ENCODE measurements at regions not wholly inside any gene's neighbourhood (a gene's known extent, or its start where the extent isn't known, plus 50 kb on each side); places are given as distances from the start of the nearest gene placed in this dataset.
"Not testable (repeated sequence)": the region's sequence is repeated elsewhere in the genome, so short reads cannot be mapped to it uniquely, and the experiment has no call there.

- no peak overlapping the region for H3K27ac ChIP-seq
- TF ChIP-seq, protein P1, sequence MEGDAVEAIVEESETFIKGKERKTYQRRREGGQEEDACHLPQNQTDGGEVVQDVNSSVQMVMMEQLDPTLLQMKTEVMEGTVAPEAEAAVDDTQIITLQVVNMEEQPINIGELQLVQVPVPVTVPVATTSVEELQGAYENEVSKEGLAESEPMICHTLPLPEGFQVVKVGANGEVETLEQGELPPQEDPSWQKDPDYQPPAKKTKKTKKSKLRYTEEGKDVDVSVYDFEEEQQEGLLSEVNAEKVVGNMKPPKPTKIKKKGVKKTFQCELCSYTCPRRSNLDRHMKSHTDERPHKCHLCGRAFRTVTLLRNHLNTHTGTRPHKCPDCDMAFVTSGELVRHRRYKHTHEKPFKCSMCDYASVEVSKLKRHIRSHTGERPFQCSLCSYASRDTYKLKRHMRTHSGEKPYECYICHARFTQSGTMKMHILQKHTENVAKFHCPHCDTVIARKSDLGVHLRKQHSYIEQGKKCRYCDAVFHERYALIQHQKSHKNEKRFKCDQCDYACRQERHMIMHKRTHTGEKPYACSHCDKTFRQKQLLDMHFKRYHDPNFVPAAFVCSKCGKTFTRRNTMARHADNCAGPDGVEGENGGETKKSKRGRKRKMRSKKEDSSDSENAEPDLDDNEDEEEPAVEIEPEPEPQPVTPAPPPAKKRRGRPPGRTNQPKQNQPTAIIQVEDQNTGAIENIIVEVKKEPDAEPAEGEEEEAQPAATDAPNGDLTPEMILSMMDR (IDR thresholded peaks at IDR 0.05): no peak
- no peak for TF ChIP-seq ZFX (IDR thresholded peaks at IDR 0.05; ENCODE audit: borderline replicate concordance)
Observed at GRCh38 chr10:23914641-23915040, 294.3 kb upstream of the KIAA1217 start.

DNA sequence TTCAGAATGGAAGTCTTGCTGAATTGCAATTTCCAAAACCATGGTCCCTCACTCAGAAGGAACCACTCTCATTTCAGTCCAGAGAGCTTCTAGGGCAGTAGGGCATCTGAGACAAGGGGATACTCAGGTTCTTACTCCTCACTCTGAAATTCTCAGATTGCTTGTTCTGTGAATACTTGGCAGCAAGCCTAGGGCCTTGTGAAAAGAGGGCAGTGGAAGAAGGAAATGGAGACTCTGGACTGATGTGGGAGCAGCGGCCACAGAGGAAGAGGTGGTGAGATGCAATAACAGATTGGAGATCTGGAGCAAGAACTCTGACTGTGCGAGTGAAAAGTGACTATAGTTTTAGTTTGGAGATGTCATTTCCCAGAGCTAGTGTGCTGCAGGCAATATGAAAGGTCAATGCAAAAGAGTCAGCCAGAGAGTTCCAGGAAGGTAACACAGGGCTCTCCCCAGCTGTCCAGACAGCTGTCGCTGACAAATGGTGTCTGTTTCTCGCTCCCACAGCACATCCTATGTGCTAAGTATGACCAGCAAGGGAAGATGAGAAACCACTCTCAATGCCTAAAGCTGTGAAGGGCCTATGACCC is 291.6 kb upstream of the KIAA1217 start:
- no peak for TF ChIP-seq ZFX (IDR thresholded peaks at IDR 0.05; ENCODE audit: borderline replicate concordance)
- TF ChIP-seq, protein P1 (IDR thresholded peaks at IDR 0.05): no peak
- H3K27ac ChIP-seq: no peak overlapping the region

DNA sequence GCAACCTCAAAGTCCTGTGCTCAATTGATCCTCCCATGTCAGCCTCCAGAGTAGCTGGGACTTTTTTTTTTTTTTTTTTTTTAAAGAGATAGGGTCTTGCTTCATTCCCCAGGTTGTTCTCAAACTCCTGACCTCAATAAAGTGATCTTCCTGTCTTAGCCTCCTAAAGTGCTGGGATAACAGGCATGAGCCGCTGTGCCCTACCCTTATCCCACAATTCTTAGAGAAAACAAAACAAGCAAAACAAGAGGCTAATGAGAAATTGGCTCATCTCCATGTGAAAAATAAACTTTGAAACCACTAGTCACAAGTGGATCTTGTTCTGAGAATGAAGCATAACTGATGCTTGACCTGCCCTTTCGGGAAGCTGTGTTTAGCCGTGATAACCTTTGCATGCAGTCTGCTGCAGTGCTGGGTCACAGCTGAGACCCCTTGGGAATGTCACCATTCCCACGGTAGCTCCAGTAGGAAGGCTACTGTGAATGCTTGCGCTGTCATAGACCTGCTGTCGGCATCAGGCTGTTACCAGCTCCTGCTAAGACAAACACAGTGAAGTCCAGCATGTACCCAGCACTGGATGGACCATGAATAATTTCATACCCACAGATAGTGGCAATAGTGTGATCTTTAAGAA is 290.7 kb upstream of the KIAA1217 start:
- TF ChIP-seq ZFX (IDR thresholded peaks at IDR 0.05; ENCODE audit: borderline replicate concordance): no peak
- TF ChIP-seq, protein P1 (IDR thresholded peaks at IDR 0.05): no peak
- H3K27ac ChIP-seq: no peak overlapping the region

GRCh38 chr10:23918839-23919238 is 290.1 kb upstream of the KIAA1217 start:
- no peak overlapping the region for H3K27ac ChIP-seq
- TF ChIP-seq, protein P1 (IDR thresholded peaks at IDR 0.05): no peak
- no peak for TF ChIP-seq ZFX (IDR thresholded peaks at IDR 0.05; ENCODE audit: borderline replicate concordance)

DNA sequence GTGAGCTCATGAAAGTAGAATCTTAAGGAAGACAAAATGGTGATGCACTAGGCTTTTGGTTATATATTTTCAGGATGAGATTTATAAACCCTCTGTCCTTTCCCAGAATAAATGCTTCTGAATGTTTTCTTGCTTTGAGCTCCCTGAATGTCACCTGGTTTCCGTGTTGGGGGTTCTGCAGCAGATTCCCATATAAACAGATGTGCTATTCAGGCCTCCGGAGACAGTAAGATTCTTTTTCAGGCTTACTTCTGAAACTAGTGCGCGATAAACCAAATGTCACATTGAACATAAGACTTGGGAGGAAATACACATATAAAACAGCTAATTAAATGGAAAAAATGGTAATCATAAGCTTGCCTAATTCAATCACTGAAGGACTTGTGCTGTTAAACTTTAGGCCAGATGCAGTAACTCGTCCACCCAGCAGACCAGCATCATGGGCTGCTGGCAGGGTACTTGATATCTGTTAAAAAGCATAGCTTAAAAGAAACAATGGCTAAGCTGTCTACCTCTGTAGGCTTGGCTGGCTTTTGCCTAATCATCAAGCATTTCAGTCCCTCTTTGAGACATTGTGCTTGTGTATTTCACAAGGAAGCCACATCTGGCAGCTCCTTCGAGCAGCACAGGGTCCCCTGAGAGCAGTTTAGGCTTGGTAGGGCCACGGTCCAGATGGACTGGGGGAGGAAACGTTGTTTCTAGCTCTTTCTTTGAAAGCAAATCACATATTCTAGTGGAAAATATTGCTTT is 281.2 kb upstream of the KIAA1217 start:
- H3K27ac ChIP-seq: no peak overlapping the region
- TF ChIP-seq ZFX (IDR thresholded peaks at IDR 0.05; ENCODE audit: borderline replicate concordance): no peak
- TF ChIP-seq, protein P1 (IDR thresholded peaks at IDR 0.05): no peak

DNA sequence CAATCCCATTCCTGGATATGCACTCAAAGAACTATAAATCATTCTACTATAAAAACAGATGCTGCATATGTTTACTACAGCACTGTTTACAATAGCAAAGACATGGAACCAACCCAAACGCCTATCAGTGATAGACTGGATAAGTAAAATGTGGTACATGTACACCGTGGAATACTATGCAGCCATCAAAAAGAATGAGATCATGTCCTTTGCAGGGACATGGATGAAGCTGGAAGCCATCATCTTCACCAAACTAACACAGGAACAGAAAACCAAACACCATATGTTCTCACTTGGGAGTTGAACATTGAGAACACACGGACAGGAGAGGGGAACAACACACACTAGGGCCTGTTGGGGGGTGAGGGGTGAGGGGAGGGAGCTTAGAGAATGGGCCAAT is 274.9 kb upstream of the KIAA1217 start:
- H3K27ac ChIP-seq: not testable (repeated sequence)

GRCh38 chr10:23945845-23946244 is 263.1 kb upstream of the KIAA1217 start:
- TF ChIP-seq, protein P1 (IDR thresholded peaks at IDR 0.05): no peak
- TF ChIP-seq ZFX (IDR thresholded peaks at IDR 0.05; ENCODE audit: borderline replicate concordance): no peak

More at GRCh38 chr10:23945845-23946244, 263.1 kb upstream of the KIAA1217 start:
- H3K27ac ChIP-seq: no peak overlapping the region

Measured in 22Rv1 (cell line).